Medulla oblongata (tissue), 1 donor: ENCODE measurements at regions not wholly inside any gene's neighbourhood (a gene's known extent, or its start where the extent isn't known, plus 50 kb on each side); places are given as distances from the start of the nearest gene placed in this dataset.
"Not testable (repeated sequence)": the region's sequence is repeated elsewhere in the genome, so short reads cannot be mapped to it uniquely, and the experiment has no call there.

Experiments used
- DNase-seq: peaks from one replicate; pipeline ENCODE4 v3.0.0-alpha.2; 2015; ENCODE audit errors: extremely low spot score

- no peak for DNase-seq
Measured at GRCh38 chr21:36246080-36246631, 73.8 kb upstream of the MORC3 start.

GRCh38 chr21:36247316-36248010, 72.5 kb upstream of the MORC3 start:
- no peak for DNase-seq

GRCh38 chr21:36249576-36250422, 70.2 kb upstream of the MORC3 start:
- DNase-seq = no peak

GRCh38 chr21:36250423-36251075, 69.4 kb upstream of the MORC3 start:
- no peak for DNase-seq

- no peak for DNase-seq
Measured at GRCh38 chr21:36254106-36254941, 65.7 kb upstream of the MORC3 start.

GRCh38 chr21:36255663-36256062, 64.3 kb upstream of the MORC3 start:
- DNase-seq = no peak

GRCh38 chr21:36257657-36258056, 62.3 kb upstream of the MORC3 start:
- no peak for DNase-seq

GRCh38 chr21:36260030-36260787, 59.8 kb upstream of the MORC3 start:
- DNase-seq = peak; percentile 86

GRCh38 chr21:36260802-36261201, 59.2 kb upstream of the MORC3 start:
- DNase-seq = no peak

- no peak for DNase-seq
Measured at GRCh38 chr21:36261459-36261858, 58.5 kb upstream of the MORC3 start.

GRCh38 chr21:36263797-36264196, 56.2 kb upstream of the MORC3 start:
- DNase-seq = no peak

GRCh38 chr21:36265431-36265830, 54.6 kb upstream of the MORC3 start:
- no peak for DNase-seq

GRCh38 chr21:36267828-36268227, 52.2 kb upstream of the MORC3 start:
- DNase-seq = not testable (repeated sequence)

- DNase-seq = not testable (repeated sequence)
Measured at GRCh38 chr21:36268264-36268663, 51.7 kb upstream of the MORC3 start.
